PC-9 (cell line): ENCODE measurements at regions not wholly inside any gene's neighbourhood (a gene's known extent, or its start where the extent isn't known, plus 50 kb on each side); places are given as distances from the start of the nearest gene placed in this dataset.

Source experiments
- EZH2 ChIP-seq: fragments of 200-600 bp; sonication (generic); IDR thresholded peaks from 2 replicates; pipeline ENCODE4 v1.8.0; 2017; ENCODE audit warnings: antibody characterized with exemption, low read depth
- TF ChIP-seq, protein P1 (sequence below): fragments of 200-600 bp; sonication (generic); conservative IDR thresholded peaks from 2 replicates; pipeline ENCODE4 v1.6.1; 2017; ENCODE audit warnings: mixed run types, antibody characterized with exemption, mild to moderate bottlenecking, moderate library complexity

DNA sequence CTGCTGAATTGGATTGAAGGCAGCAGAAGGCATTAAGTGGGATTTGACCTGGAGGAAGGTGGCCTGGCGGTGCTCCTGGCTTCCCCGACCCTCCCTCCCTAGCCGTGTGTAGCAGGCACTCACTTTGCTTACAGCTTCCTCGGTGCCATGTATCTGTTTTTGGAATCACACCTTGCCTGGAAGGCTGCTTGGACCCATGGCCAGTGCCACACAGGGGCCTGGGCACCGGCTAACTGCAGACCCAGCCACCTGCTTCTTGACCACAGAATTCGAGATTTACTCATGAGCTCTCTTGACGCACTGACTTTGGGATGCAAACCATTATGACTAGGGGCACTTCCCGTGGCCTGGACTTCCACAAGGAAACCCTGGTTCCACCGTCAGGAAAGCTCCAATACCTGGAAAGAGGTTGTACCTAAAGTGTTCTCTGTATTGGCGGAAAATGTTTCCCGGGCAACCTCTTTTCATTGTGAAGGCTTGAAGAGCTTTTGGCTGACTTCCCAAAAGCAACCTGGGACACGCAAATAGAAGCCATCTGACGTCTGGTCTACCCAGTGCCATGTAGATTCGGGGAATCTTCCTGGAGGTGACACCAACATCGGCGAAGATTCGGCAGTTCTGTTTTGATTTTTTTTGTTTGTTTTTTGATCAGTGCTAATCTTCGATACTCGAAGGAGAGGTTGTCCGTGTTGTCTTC, 125.6 kb upstream of the RTL1 start:
- TF ChIP-seq EZH2, result no peak
- TF ChIP-seq, protein P1, sequence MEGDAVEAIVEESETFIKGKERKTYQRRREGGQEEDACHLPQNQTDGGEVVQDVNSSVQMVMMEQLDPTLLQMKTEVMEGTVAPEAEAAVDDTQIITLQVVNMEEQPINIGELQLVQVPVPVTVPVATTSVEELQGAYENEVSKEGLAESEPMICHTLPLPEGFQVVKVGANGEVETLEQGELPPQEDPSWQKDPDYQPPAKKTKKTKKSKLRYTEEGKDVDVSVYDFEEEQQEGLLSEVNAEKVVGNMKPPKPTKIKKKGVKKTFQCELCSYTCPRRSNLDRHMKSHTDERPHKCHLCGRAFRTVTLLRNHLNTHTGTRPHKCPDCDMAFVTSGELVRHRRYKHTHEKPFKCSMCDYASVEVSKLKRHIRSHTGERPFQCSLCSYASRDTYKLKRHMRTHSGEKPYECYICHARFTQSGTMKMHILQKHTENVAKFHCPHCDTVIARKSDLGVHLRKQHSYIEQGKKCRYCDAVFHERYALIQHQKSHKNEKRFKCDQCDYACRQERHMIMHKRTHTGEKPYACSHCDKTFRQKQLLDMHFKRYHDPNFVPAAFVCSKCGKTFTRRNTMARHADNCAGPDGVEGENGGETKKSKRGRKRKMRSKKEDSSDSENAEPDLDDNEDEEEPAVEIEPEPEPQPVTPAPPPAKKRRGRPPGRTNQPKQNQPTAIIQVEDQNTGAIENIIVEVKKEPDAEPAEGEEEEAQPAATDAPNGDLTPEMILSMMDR, result no peak
